GM23338 (cell line): ENCODE measurements at regions not wholly inside any gene's neighbourhood (a gene's known extent, or its start where the extent isn't known, plus 50 kb on each side); places are given as distances from the start of the nearest gene placed in this dataset.

ENCODE experiments used
- ATAC-seq: fragments of 200-7000 bp; cut with Tn5 transposase; 3 replicates; pipeline ENCODE4 v1.9.1; 2020
- DNase-seq: peaks from one replicate; pipeline ENCODE4 v3.0.0-alpha.2; 2015; ENCODE audit warnings: low spot score
- H2AFZ ChIP-seq: fragments of 200-600 bp; sonication (generic); 2 replicates; pipeline ENCODE4 v1.8.0; 2016; ENCODE audit warnings: antibody characterized with exemption, mild to moderate bottlenecking, moderate library complexity
- H3F3A ChIP-seq: fragments of 200-600 bp; sonication (generic); replicated peaks from 2 replicates; pipeline ENCODE4 v1.8.0; 2017; ENCODE audit warnings: antibody characterized with exemption, mixed run types, low read depth
- H3K27ac ChIP-seq: fragments of 200-600 bp; sonication (generic); 2 replicates; pipeline ENCODE4 v1.6.1; 2016; ENCODE audit warnings: low read depth
- H3K27me3 ChIP-seq: fragments of 200-600 bp; sonication (generic); 2 replicates; pipeline ENCODE4 v1.8.0; 2016; ENCODE audit warnings: mild to moderate bottlenecking, mixed run types, moderate library complexity; ENCODE audit not compliant: insufficient read depth
- H3K36me3 ChIP-seq: fragments of 200-600 bp; sonication (generic); 2 replicates; pipeline ENCODE4 v1.8.0; 2016; ENCODE audit warnings: mild to moderate bottlenecking; ENCODE audit not compliant: insufficient read depth
- H3K4me1 ChIP-seq: fragments of 200-600 bp; sonication (generic); 2 replicates; pipeline ENCODE4 v1.8.0; 2016; ENCODE audit warnings: mild to moderate bottlenecking, moderate library complexity; ENCODE audit not compliant: insufficient read depth
- H3K4me2 ChIP-seq: fragments of 200-600 bp; sonication (generic); 2 replicates; pipeline ENCODE4 v1.7.1; 2017; ENCODE audit warnings: mixed run types
- H3K4me3 ChIP-seq: fragments of 200-600 bp; sonication (generic); 2 replicates; pipeline ENCODE4 v1.6.1; 2016; ENCODE audit warnings: mixed run types
- H3K79me2 ChIP-seq: fragments of 200-600 bp; sonication (generic); replicated peaks from 2 replicates; pipeline ENCODE4 v1.8.0; 2017; ENCODE audit warnings: mild to moderate bottlenecking; ENCODE audit not compliant: insufficient read depth
- H3K9me2 ChIP-seq: fragments of 200-600 bp; sonication (generic); 2 replicates; pipeline ENCODE4 v1.8.0; 2017; ENCODE audit not compliant: insufficient read depth
- H4K20me1 ChIP-seq: fragments of 200-600 bp; sonication (generic); replicated peaks from 2 replicates; pipeline ENCODE4 v1.8.0; 2017; ENCODE audit warnings: mild to moderate bottlenecking; ENCODE audit not compliant: insufficient read depth
- H3K27ac Mint-ChIP-seq: 2 replicates; pipeline ENCODE4 v1.8.0; 2020; ENCODE audit warnings: inconsistent platforms, mild to moderate bottlenecking, moderate library complexity, mixed read lengths
- H3K27me3 Mint-ChIP-seq: 3 replicates; pipeline ENCODE4 v1.8.0; 2022; ENCODE audit warnings: low read depth, mild to moderate bottlenecking, moderate library complexity, mixed read lengths, inconsistent platforms; ENCODE audit not compliant: insufficient read depth, poor library complexity
- H3K36me3 Mint-ChIP-seq: 3 replicates; pipeline ENCODE4 v1.8.0; 2021; ENCODE audit warnings: low read depth, mild to moderate bottlenecking, inconsistent platforms, moderate library complexity, mixed read lengths
- H3K4me1 Mint-ChIP-seq: 3 replicates; pipeline ENCODE4 v1.8.0; 2020; ENCODE audit warnings: mild to moderate bottlenecking, inconsistent platforms, mixed read lengths
- H3K4me3 Mint-ChIP-seq: 3 replicates; pipeline ENCODE4 v1.8.0; 2021; ENCODE audit warnings: moderate library complexity, mild to moderate bottlenecking, inconsistent platforms, mixed read lengths
- H3K9me3 Mint-ChIP-seq: 3 replicates; pipeline ENCODE4 v1.8.0; 2020; ENCODE audit warnings: moderate library complexity, mild to moderate bottlenecking, inconsistent platforms, mixed read lengths
- CREB1 ChIP-seq: fragments of 250-450 bp; sonication (Bioruptor Pico); IDR thresholded peaks from 2 replicates; pipeline ENCODE4 v1.5.0; 2020; ENCODE audit warnings: low read depth, mild to moderate bottlenecking, moderate library complexity
- EZH2 ChIP-seq: fragments of 200-600 bp; sonication (generic); IDR thresholded peaks from one replicate; pipeline ENCODE4 v1.8.0; 2017; ENCODE audit warnings: antibody characterized with exemption, mild to moderate bottlenecking, low read depth; ENCODE audit not compliant: unreplicated experiment
- EZH2phosphoT487 ChIP-seq: fragments of 200-600 bp; sonication (generic); IDR thresholded peaks from one replicate; pipeline ENCODE4 v1.8.1; 2018; ENCODE audit warnings: antibody characterized with exemption; ENCODE audit not compliant: unreplicated experiment
- JUNB ChIP-seq: IDR thresholded peaks from one replicate; pipeline ENCODE4 v1.6.1; 2016; ENCODE audit warnings: antibody characterized with exemption; ENCODE audit not compliant: unreplicated experiment
- NANOG ChIP-seq: IDR thresholded peaks from 2 replicates; pipeline ENCODE4 v1.6.1; 2016; ENCODE audit warnings: antibody characterized with exemption, borderline replicate concordance
- POLR2AphosphoS5 ChIP-seq: IDR thresholded peaks from 2 replicates; pipeline ENCODE4 v1.6.1; 2016; ENCODE audit warnings: antibody characterized with exemption, low read depth
- REST ChIP-seq: IDR thresholded peaks from one replicate; pipeline ENCODE4 v1.6.1; 2018; ENCODE audit warnings: antibody characterized with exemption; ENCODE audit not compliant: unreplicated experiment
- STAT1 ChIP-seq: IDR thresholded peaks from one replicate; pipeline ENCODE4 v1.6.1; 2016; ENCODE audit warnings: antibody characterized with exemption; ENCODE audit not compliant: unreplicated experiment
- ZNF114 ChIP-seq: fragments of 250-450 bp; sonication (Bioruptor Pico); IDR thresholded peaks from 2 replicates; pipeline ENCODE4 v1.5.0; 2020; ENCODE audit warnings: mild to moderate bottlenecking, moderate library complexity
- ZNF331 ChIP-seq: fragments of 250-450 bp; sonication (Bioruptor Pico); IDR thresholded peaks from 2 replicates; pipeline ENCODE4 v1.5.0; 2020; ENCODE audit warnings: low read depth, mild to moderate bottlenecking, moderate library complexity
- TF ChIP-seq, protein P1 (sequence below): IDR thresholded peaks from 2 replicates; pipeline ENCODE4 v1.6.1; 2016; ENCODE audit warnings: antibody characterized with exemption
- TF ChIP-seq, protein P2 (sequence below), 2 experiments: fragments of 200-600 bp in 1 of 2; sonication (generic) in 1 of 2; conservative IDR thresholded peaks; 2 replicates each; pipeline versions ENCODE4 v1.5.1 to v1.6.1; 2016 to 2017; ENCODE audit warnings: antibody characterized with exemption in 2 of 2, low read depth in 2 of 2, mild to moderate bottlenecking in 2 of 2, moderate library complexity in 1 of 2
- TF ChIP-seq, protein P3 (sequence below): fragments of 250-450 bp; sonication (Bioruptor Pico); IDR thresholded peaks from 2 replicates; pipeline ENCODE4 v1.5.0; 2020; ENCODE audit warnings: mild to moderate bottlenecking, moderate library complexity

- no peak overlapping the region for H3K27ac ChIP-seq
- DNase-seq: no peak
- Mint-ChIP-seq H3K9me3 (no peaks in the 10 kb centered on the region), H3K27ac (no peak overlapping the region), H3K4me1 (peaks cover 9% of the 10 kb centered on the region; the same call in 2 of the 3 replicates), H3K4me3 (no peak overlapping the region), H3K36me3 (no peaks in the 10 kb centered on the region), H3K27me3 (no peaks in the 10 kb centered on the region)
- no peak overlapping the region for H3K4me3 ChIP-seq
- H3F3A ChIP-seq: no peaks in the 10 kb centered on the region
- TF ChIP-seq ZNF114 (CRISPR knock-in tag) (no peak), JUNB (no peak), EZH2 (no peak), CREB1 (CRISPR knock-in tag) (no peak), POLR2AphosphoS5 (no peak), ZNF331 (no peak), NANOG (no peak), EZH2phosphoT487 (no peak), REST (no peak), STAT1 (no peak)
- TF ChIP-seq, protein P1, sequence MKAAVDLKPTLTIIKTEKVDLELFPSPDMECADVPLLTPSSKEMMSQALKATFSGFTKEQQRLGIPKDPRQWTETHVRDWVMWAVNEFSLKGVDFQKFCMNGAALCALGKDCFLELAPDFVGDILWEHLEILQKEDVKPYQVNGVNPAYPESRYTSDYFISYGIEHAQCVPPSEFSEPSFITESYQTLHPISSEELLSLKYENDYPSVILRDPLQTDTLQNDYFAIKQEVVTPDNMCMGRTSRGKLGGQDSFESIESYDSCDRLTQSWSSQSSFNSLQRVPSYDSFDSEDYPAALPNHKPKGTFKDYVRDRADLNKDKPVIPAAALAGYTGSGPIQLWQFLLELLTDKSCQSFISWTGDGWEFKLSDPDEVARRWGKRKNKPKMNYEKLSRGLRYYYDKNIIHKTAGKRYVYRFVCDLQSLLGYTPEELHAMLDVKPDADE: no peak
- TF ChIP-seq, protein P2, sequence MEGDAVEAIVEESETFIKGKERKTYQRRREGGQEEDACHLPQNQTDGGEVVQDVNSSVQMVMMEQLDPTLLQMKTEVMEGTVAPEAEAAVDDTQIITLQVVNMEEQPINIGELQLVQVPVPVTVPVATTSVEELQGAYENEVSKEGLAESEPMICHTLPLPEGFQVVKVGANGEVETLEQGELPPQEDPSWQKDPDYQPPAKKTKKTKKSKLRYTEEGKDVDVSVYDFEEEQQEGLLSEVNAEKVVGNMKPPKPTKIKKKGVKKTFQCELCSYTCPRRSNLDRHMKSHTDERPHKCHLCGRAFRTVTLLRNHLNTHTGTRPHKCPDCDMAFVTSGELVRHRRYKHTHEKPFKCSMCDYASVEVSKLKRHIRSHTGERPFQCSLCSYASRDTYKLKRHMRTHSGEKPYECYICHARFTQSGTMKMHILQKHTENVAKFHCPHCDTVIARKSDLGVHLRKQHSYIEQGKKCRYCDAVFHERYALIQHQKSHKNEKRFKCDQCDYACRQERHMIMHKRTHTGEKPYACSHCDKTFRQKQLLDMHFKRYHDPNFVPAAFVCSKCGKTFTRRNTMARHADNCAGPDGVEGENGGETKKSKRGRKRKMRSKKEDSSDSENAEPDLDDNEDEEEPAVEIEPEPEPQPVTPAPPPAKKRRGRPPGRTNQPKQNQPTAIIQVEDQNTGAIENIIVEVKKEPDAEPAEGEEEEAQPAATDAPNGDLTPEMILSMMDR (conservative IDR thresholded peaks at IDR 0.05; ENCODE audit: low read depth in 2 of 2): no peak
- TF ChIP-seq, protein P3, sequence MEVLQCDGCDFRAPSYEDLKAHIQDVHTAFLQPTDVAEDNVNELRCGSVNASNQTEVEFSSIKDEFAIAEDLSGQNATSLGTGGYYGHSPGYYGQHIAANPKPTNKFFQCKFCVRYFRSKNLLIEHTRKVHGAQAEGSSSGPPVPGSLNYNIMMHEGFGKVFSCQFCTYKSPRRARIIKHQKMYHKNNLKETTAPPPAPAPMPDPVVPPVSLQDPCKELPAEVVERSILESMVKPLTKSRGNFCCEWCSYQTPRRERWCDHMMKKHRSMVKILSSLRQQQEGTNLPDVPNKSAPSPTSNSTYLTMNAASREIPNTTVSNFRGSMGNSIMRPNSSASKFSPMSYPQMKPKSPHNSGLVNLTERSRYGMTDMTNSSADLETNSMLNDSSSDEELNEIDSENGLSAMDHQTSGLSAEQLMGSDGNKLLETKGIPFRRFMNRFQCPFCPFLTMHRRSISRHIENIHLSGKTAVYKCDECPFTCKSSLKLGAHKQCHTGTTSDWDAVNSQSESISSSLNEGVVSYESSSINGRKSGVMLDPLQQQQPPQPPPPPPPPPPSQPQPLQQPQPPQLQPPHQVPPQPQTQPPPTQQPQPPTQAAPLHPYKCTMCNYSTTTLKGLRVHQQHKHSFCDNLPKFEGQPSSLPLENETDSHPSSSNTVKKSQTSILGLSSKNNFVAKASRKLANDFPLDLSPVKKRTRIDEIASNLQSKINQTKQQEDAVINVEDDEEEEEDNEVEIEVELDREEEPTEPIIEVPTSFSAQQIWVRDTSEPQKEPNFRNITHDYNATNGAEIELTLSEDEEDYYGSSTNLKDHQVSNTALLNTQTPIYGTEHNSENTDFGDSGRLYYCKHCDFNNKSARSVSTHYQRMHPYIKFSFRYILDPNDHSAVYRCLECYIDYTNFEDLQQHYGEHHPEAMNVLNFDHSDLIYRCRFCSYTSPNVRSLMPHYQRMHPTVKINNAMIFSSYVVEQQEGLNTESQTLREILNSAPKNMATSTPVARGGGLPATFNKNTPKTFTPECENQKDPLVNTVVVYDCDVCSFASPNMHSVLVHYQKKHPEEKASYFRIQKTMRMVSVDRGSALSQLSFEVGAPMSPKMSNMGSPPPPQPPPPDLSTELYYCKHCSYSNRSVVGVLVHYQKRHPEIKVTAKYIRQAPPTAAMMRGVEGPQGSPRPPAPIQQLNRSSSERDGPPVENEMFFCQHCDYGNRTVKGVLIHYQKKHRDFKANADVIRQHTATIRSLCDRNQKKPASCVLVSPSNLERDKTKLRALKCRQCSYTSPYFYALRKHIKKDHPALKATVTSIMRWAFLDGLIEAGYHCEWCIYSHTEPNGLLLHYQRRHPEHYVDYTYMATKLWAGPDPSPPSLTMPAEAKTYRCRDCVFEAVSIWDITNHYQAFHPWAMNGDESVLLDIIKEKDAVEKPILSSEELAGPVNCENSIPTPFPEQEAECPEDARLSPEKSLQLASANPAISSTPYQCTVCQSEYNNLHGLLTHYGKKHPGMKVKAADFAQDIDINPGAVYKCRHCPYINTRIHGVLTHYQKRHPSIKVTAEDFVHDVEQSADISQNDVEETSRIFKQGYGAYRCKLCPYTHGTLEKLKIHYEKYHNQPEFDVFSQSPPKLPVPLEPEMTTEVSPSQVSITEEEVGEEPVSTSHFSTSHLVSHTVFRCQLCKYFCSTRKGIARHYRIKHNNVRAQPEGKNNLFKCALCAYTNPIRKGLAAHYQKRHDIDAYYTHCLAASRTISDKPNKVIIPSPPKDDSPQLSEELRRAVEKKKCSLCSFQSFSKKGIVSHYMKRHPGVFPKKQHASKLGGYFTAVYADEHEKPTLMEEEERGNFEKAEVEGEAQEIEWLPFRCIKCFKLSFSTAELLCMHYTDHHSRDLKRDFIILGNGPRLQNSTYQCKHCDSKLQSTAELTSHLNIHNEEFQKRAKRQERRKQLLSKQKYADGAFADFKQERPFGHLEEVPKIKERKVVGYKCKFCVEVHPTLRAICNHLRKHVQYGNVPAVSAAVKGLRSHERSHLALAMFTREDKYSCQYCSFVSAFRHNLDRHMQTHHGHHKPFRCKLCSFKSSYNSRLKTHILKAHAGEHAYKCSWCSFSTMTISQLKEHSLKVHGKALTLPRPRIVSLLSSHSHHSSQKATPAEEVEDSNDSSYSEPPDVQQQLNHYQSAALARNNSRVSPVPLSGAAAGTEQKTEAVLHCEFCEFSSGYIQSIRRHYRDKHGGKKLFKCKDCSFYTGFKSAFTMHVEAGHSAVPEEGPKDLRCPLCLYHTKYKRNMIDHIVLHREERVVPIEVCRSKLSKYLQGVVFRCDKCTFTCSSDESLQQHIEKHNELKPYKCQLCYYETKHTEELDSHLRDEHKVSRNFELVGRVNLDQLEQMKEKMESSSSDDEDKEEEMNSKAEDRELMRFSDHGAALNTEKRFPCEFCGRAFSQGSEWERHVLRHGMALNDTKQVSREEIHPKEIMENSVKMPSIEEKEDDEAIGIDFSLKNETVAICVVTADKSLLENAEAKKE: no peak
- H3K79me2 ChIP-seq: no peaks in the 10 kb centered on the region
- H3K4me2 ChIP-seq: no peak overlapping the region
- H3K36me3 ChIP-seq: no peaks in the 10 kb centered on the region
- peaks cover 13% of the 10 kb centered on the region for H3K9me2 ChIP-seq
- ATAC-seq: no peak
- H2AFZ ChIP-seq: no peak overlapping the region
- peaks cover 10% of the 10 kb centered on the region; the same call in 1 of the 2 replicates for H3K4me1 ChIP-seq
- H3K27me3 ChIP-seq: no peaks in the 10 kb centered on the region
- H4K20me1 ChIP-seq: no peaks in the 10 kb centered on the region
These were observed 67.7 kb upstream of the RAD23B start for GRCh38 chr9:107215381-107215780.
